Breast epithelium (tissue), 4 donors: ENCODE measurements at regions not wholly inside any gene's neighbourhood (a gene's known extent, or its start where the extent isn't known, plus 50 kb on each side); places are given as distances from the start of the nearest gene placed in this dataset.
A peak's percentile ranks its signal among the peaks of the same experiment; 100 is the strongest.

Source experiments
- DNase-seq, 2 donors: peaks; one replicate each; pipeline ENCODE4 v3.0.0-alpha.2; 2019; ENCODE audit warnings: low spot score in 2 of 2
- H3K27ac ChIP-seq, 2 donors: fragments of 200-600 bp; sonication (generic) in 1 of 2; one replicate each; pipeline ENCODE4 v1.5.1; 2016 to 2019; ENCODE audit warnings: mild to moderate bottlenecking in 1 of 2
- H3K27me3 ChIP-seq, 2 donors: fragments of 200-600 bp; sonication (generic) in 1 of 2; one replicate each; pipeline versions ENCODE4 v1.5.1 to v1.6.0; 2017 to 2019; ENCODE audit warnings: control low read depth in 1 of 2, mild to moderate bottlenecking in 1 of 2
- H3K36me3 ChIP-seq: fragments of 200-600 bp; one replicate; pipeline ENCODE4 v1.5.1; 2019
- H3K4me1 ChIP-seq, 2 donors: fragments of 200-600 bp; sonication (generic); one replicate each; pipeline ENCODE4 v1.5.1; 2016 to 2019; ENCODE audit warnings: control low read depth in 1 of 2
- H3K4me3 ChIP-seq, 3 donors: fragments of 200-600 bp; sonication (generic); 1 replicate in 2 of 3; 2 replicates in 1 of 3; pipeline ENCODE4 v1.5.1; 2016 to 2019; ENCODE audit warnings: mild to moderate bottlenecking in 3 of 3, moderate library complexity in 2 of 3
- H3K9me3 ChIP-seq, 2 donors: fragments of 200-600 bp; sonication (generic) in 1 of 2; one replicate each; pipeline ENCODE4 v1.5.1; 2016 to 2019; ENCODE audit warnings: control low read depth in 1 of 2
- CTCF ChIP-seq, 3 donors: fragments of 450-650 bp; IDR thresholded peaks; one replicate each; pipeline ENCODE4 v1.5.1; 2016 to 2017; ENCODE audit warnings: antibody characterized with exemption in 3 of 3, mild to moderate bottlenecking in 3 of 3, moderate library complexity in 3 of 3
- POLR2A ChIP-seq: fragments of 450-650 bp; IDR thresholded peaks from one replicate; pipeline ENCODE4 v1.6.1; 2016; ENCODE audit warnings: antibody characterized with exemption, mild to moderate bottlenecking, moderate library complexity
- POLR2AphosphoS5 ChIP-seq, 3 donors: sonication (generic); formaldehyde crosslinking; IDR thresholded peaks; one replicate each; pipeline ENCODE4 v1.6.1; 2017; ENCODE audit warnings: antibody characterized with exemption in 3 of 3
- intact Hi-C: fragments of 100-400 bp; cut with DNase I; formaldehyde crosslinking; loops from one replicate; pipeline ENCODE4 v1.15.1; 2023; ENCODE audit warnings: low total_unique reads

GRCh38 chr16:85563034-85563433 is 50.1 kb upstream of the GSE1 start:
- TF ChIP-seq POLR2A, result no peak
- no peak for TF ChIP-seq POLR2AphosphoS5 (IDR thresholded peaks at IDR 0.05)
- no peak for TF ChIP-seq CTCF (IDR thresholded peaks at IDR 0.05)
- intact Hi-C loops, result no loop called here
- peaks cover under 1 to 2% of the 10 kb centered on the region in 2 donors for H3K4me1 ChIP-seq
- H3K27ac ChIP-seq, result peak overlapping the region; percentile 21 to 64
- no peaks in the 10 kb centered on the region for H3K27me3 ChIP-seq
- H3K4me3 ChIP-seq, result no peak overlapping the region
- no peaks in the 10 kb centered on the region for H3K36me3 ChIP-seq
- no peak for DNase-seq
- no peaks in the 10 kb centered on the region for H3K9me3 ChIP-seq
